Hematopoietic multipotent progenitor cell treated with erythropoietin and hydrocortisone succinate and interleukin-3 and kit ligand, for 8 days (in vitro differentiated cells): ENCODE measurements at regions not wholly inside any gene's neighbourhood (a gene's known extent, or its start where the extent isn't known, plus 50 kb on each side); places are given as distances from the start of the nearest gene placed in this dataset.
"Not testable (repeated sequence)": the region's sequence is repeated elsewhere in the genome, so short reads cannot be mapped to it uniquely, and the experiment has no call there.

Experiments used
- DNase-seq: peaks from one replicate; pipeline ENCODE4 v3.0.0-alpha.2; 2015

- no peak for DNase-seq
Observed at GRCh38 chr6:27770724-27771123, 141.5 kb downstream of the OR2B2 start.

GRCh38 chr6:27768556-27768955 is 143.6 kb downstream of the OR2B2 start:
- no peak for DNase-seq

- DNase-seq, result no peak
Observed at GRCh38 chr6:27767851-27768250, 144.3 kb downstream of the OR2B2 start.

GRCh38 chr6:27766405-27766804 is 145.8 kb downstream of the OR2B2 start:
- DNase-seq, result no peak

GRCh38 chr6:27765028-27765590 is 147.1 kb downstream of the OR2B2 start:
- DNase-seq, result no peak

GRCh38 chr6:27761391-27761790 is 150.8 kb downstream of the OR2B2 start:
- DNase-seq, result peak; percentile 26

GRCh38 chr6:27760464-27760863 is 151.7 kb downstream of the OR2B2 start:
- DNase-seq, result no peak

GRCh38 chr6:27759930-27760329 is 152.3 kb downstream of the OR2B2 start:
- no peak for DNase-seq

- no peak for DNase-seq
Observed at GRCh38 chr6:27758491-27758890, 153.7 kb downstream of the OR2B2 start.

- peak; percentile 66 for DNase-seq
Observed at GRCh38 chr6:27757307-27757706, 154.9 kb downstream of the OR2B2 start.

- no peak for DNase-seq
Observed at GRCh38 chr6:27755768-27756167, 156.4 kb downstream of the OR2B2 start.

- no peak for DNase-seq
Observed at GRCh38 chr6:27754408-27754782, 157.8 kb downstream of the OR2B2 start.

- peak; percentile 97 for DNase-seq
Observed at GRCh38 chr6:27753668-27754407, 158.4 kb downstream of the OR2B2 start.

GRCh38 chr6:27752038-27752885 is 159.9 kb downstream of the OR2B2 start:
- DNase-seq, result peak; percentile 91

GRCh38 chr6:27748661-27749060 is 163.5 kb downstream of the OR2B2 start:
- DNase-seq, result no peak

GRCh38 chr6:27747637-27748036 is 164.6 kb downstream of the OR2B2 start:
- DNase-seq, result no peak

- DNase-seq, result not testable (repeated sequence)
Observed at GRCh38 chr6:27746860-27747259, 165.3 kb downstream of the OR2B2 start.

- no peak for DNase-seq
Observed at GRCh38 chr6:27743787-27744186, 168.4 kb downstream of the OR2B2 start.

- no peak for DNase-seq
Observed at GRCh38 chr6:27742833-27743573, 169.2 kb downstream of the OR2B2 start.

- DNase-seq, result not testable (repeated sequence)
Observed at GRCh38 chr6:27739902-27740301, 172.3 kb downstream of the OR2B2 start.

- no peak for DNase-seq
Observed at GRCh38 chr6:27736686-27737085, 175.5 kb downstream of the OR2B2 start.

GRCh38 chr6:27728442-27728841 is 183.8 kb downstream of the OR2B2 start:
- no peak for DNase-seq

- DNase-seq, result peak; percentile 31
Observed at GRCh38 chr6:27726619-27727023, 185.6 kb downstream of the OR2B2 start.
